MM.1S (cell line): ENCODE measurements at regions not wholly inside any gene's neighbourhood (a gene's known extent, or its start where the extent isn't known, plus 50 kb on each side); places are given as distances from the start of the nearest gene placed in this dataset.
"Not testable (repeated sequence)": the region's sequence is repeated elsewhere in the genome, so short reads cannot be mapped to it uniquely, and the experiment has no call there.

ENCODE experiments used
- DNase-seq: peaks from one replicate; pipeline ENCODE4 v3.0.0-alpha.2; 2015
- H2AFZ ChIP-seq: fragments of 300-600 bp; sonication (generic); 2 replicates; pipeline ENCODE4 v1.6.0; 2016; ENCODE audit warnings: antibody characterized with exemption, low read length
- H3F3A ChIP-seq: fragments of 300-600 bp; sonication (generic); 2 replicates; pipeline ENCODE4 v1.6.1; 2016; ENCODE audit warnings: mild to moderate bottlenecking, antibody characterized with exemption, low read length, moderate library complexity, mixed read lengths; ENCODE audit not compliant: insufficient read depth
- H3K27ac ChIP-seq: fragments of 300-600 bp; sonication (generic); 2 replicates; pipeline ENCODE4 v1.5.1; 2016; ENCODE audit warnings: mild to moderate bottlenecking, low read length
- H3K27me3 ChIP-seq: fragments of 300-600 bp; sonication (generic); replicated peaks from 2 replicates; pipeline ENCODE4 v1.6.0; 2016; ENCODE audit warnings: low read length; ENCODE audit not compliant: insufficient read depth
- H3K36me3 ChIP-seq: fragments of 300-600 bp; sonication (generic); replicated peaks from 2 replicates; pipeline ENCODE4 v1.6.1; 2016; ENCODE audit warnings: mild to moderate bottlenecking, low read length, mixed read lengths; ENCODE audit not compliant: insufficient read depth
- H3K4me1 ChIP-seq: fragments of 300-600 bp; sonication (generic); 2 replicates; pipeline ENCODE4 v1.6.1; 2016; ENCODE audit warnings: low read length, mixed read lengths
- H3K4me2 ChIP-seq: fragments of 300-600 bp; sonication (generic); 2 replicates; pipeline ENCODE4 v1.6.0; 2016; ENCODE audit warnings: low read depth, low read length
- H3K4me3 ChIP-seq: fragments of 300-600 bp; sonication (generic); 2 replicates; pipeline ENCODE4 v1.5.1; 2016; ENCODE audit warnings: low read length, mixed read lengths
- H3K79me2 ChIP-seq: fragments of 300-600 bp; sonication (generic); 2 replicates; pipeline ENCODE4 v1.6.1; 2016; ENCODE audit warnings: mixed run types, low read length, mixed read lengths
- H3K9ac ChIP-seq: fragments of 300-600 bp; sonication (generic); 2 replicates; pipeline ENCODE4 v1.6.1; 2016; ENCODE audit warnings: low read length, mixed read lengths
- H3K9me2 ChIP-seq: fragments of 300-600 bp; sonication (generic); replicated peaks from 2 replicates; pipeline ENCODE4 v1.6.1; 2016; ENCODE audit warnings: mild to moderate bottlenecking, low read length, mixed read lengths; ENCODE audit not compliant: insufficient read depth
- H3K9me3 ChIP-seq: fragments of 300-600 bp; sonication (generic); replicated peaks from 2 replicates; pipeline ENCODE4 v1.6.1; 2016; ENCODE audit warnings: mild to moderate bottlenecking, low read length, mixed read lengths; ENCODE audit not compliant: insufficient read depth
- H4K20me1 ChIP-seq: fragments of 300-600 bp; sonication (generic); 2 replicates; pipeline ENCODE4 v1.6.1; 2016; ENCODE audit warnings: mild to moderate bottlenecking, low read length, moderate library complexity, mixed read lengths; ENCODE audit not compliant: insufficient read depth
- EZH2 ChIP-seq: fragments of 300-600 bp; sonication (generic); optimal IDR thresholded peaks from 2 replicates; pipeline ENCODE3; 2017; ENCODE audit warnings: low read depth, mild to moderate bottlenecking, antibody characterized with exemption, low read length, mixed read lengths
- EZH2phosphoT487 ChIP-seq: fragments of 300-600 bp; sonication (generic); IDR thresholded peaks from 2 replicates; pipeline ENCODE4 v1.6.1; 2018; ENCODE audit warnings: antibody characterized with exemption, low read length
- TF ChIP-seq, protein P1 (sequence below): fragments of 300-600 bp; sonication (generic); IDR thresholded peaks from 2 replicates; pipeline ENCODE4 v1.5.1; 2016; ENCODE audit warnings: antibody characterized with exemption, low read length, mixed read lengths

- H3K27me3 ChIP-seq, result no peaks in the 10 kb centered on the region
- H3K9ac ChIP-seq, result no peak overlapping the region
- H3K79me2 ChIP-seq, result no peaks in the 10 kb centered on the region
- H3K4me2 ChIP-seq, result no peak overlapping the region
- H3K27ac ChIP-seq, result no peak overlapping the region
- no peak for DNase-seq
- H3K4me1 ChIP-seq, result no peaks in the 10 kb centered on the region
- TF ChIP-seq EZH2phosphoT487 (no peak), EZH2 (no peak)
- TF ChIP-seq, protein P1, sequence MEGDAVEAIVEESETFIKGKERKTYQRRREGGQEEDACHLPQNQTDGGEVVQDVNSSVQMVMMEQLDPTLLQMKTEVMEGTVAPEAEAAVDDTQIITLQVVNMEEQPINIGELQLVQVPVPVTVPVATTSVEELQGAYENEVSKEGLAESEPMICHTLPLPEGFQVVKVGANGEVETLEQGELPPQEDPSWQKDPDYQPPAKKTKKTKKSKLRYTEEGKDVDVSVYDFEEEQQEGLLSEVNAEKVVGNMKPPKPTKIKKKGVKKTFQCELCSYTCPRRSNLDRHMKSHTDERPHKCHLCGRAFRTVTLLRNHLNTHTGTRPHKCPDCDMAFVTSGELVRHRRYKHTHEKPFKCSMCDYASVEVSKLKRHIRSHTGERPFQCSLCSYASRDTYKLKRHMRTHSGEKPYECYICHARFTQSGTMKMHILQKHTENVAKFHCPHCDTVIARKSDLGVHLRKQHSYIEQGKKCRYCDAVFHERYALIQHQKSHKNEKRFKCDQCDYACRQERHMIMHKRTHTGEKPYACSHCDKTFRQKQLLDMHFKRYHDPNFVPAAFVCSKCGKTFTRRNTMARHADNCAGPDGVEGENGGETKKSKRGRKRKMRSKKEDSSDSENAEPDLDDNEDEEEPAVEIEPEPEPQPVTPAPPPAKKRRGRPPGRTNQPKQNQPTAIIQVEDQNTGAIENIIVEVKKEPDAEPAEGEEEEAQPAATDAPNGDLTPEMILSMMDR, result no peak
- H3F3A ChIP-seq, result no peaks in the 10 kb centered on the region
- H3K9me3 ChIP-seq, result no peaks in the 10 kb centered on the region
- H2AFZ ChIP-seq, result no peak overlapping the region
- H4K20me1 ChIP-seq, result no peaks in the 10 kb centered on the region
- H3K36me3 ChIP-seq, result no peaks in the 10 kb centered on the region
- no peaks in the 10 kb centered on the region for H3K9me2 ChIP-seq
- no peak overlapping the region for H3K4me3 ChIP-seq
Observed at GRCh38 chr6:81594501-81594900, 158.0 kb downstream of the TENT5A start.

DNA sequence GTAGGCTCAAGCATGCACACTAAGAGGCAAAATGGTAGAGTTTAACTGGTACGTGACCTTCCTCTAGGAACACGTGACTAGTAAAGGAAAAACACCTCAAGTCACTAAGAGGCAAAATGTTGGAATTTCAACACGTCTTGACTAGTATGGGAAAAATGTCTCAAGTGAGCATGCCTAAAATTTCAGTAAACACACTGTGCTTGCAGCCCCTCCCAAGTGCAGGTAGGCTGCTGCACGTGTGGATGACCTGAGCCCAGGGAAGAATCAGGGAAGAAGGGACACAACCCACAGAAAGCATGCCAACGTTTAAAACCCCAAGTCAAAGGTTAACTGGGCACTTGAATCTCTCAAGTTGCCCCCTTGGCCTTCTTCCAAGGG, 162.2 kb downstream of the TENT5A start:
- no peaks in the 10 kb centered on the region for H3K9me3 ChIP-seq
- no peak overlapping the region for H3K27ac ChIP-seq
- H3K9ac ChIP-seq, result no peak overlapping the region
- H3K4me1 ChIP-seq, result no peaks in the 10 kb centered on the region
- no peaks in the 10 kb centered on the region for H4K20me1 ChIP-seq
- no peaks in the 10 kb centered on the region for H3K27me3 ChIP-seq
- H2AFZ ChIP-seq, result no peak overlapping the region
- H3F3A ChIP-seq, result no peaks in the 10 kb centered on the region
- no peak overlapping the region for H3K4me2 ChIP-seq
- no peak overlapping the region for H3K4me3 ChIP-seq
- H3K79me2 ChIP-seq, result no peaks in the 10 kb centered on the region
- H3K9me2 ChIP-seq, result no peaks in the 10 kb centered on the region
- no peak for DNase-seq
- no peaks in the 10 kb centered on the region for H3K36me3 ChIP-seq
- TF ChIP-seq EZH2phosphoT487 (no peak), EZH2 (no peak)
- TF ChIP-seq, protein P1, result no peak

DNA sequence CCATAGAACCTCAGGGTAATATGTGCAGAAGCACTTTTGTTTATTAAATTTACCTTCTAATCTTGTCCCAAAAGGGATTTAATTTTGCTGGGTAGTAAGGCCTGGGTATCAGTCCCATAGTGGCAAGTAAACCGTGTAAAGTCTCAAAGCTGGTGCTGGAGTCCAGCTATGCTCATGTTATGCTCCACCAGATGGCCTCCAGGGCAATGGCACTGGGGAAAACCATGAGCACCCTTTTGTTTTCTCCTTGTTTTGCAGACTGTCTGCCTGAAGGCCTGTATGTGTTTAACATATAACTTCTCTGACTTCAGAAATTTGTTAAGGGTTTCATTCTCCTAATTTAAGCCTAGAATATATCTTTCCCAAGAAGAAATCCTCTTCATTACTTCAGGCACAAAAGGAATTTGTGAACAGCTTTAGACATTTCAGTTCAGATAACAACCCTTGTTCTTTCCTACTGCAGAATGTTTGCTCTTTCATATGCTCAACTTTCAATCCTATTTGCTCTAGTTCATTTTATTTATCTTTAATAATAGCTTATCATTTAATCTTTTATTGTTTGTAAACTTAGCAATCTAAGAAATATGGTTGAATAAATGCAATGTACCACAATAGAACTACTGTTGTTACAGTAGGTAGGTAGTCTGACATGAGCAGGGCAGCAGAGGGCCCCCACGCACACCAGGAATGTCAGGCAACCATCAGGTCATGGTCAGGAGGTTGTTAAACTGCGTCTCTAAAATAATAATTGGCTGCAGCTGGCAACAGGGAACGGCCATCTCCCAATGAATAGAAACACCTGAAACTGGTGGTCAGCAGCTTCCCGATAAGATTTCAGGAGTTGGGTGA, 162.8 kb downstream of the TENT5A start:
- no peak overlapping the region for H3K27ac ChIP-seq
- no peaks in the 10 kb centered on the region for H3K36me3 ChIP-seq
- H3K9me2 ChIP-seq, result no peaks in the 10 kb centered on the region
- no peak for TF ChIP-seq EZH2phosphoT487
- TF ChIP-seq, protein P1, result no peak
- no peak for TF ChIP-seq EZH2
- no peak for DNase-seq
- no peak overlapping the region for H2AFZ ChIP-seq
- H4K20me1 ChIP-seq, result no peaks in the 10 kb centered on the region
- no peak overlapping the region for H3K4me2 ChIP-seq
- H3K27me3 ChIP-seq, result no peaks in the 10 kb centered on the region
- no peaks in the 10 kb centered on the region for H3K79me2 ChIP-seq
- H3K9me3 ChIP-seq, result no peaks in the 10 kb centered on the region
- no peak overlapping the region for H3K4me3 ChIP-seq
- no peaks in the 10 kb centered on the region for H3K4me1 ChIP-seq
- H3K9ac ChIP-seq, result no peak overlapping the region
- no peaks in the 10 kb centered on the region for H3F3A ChIP-seq

DNA sequence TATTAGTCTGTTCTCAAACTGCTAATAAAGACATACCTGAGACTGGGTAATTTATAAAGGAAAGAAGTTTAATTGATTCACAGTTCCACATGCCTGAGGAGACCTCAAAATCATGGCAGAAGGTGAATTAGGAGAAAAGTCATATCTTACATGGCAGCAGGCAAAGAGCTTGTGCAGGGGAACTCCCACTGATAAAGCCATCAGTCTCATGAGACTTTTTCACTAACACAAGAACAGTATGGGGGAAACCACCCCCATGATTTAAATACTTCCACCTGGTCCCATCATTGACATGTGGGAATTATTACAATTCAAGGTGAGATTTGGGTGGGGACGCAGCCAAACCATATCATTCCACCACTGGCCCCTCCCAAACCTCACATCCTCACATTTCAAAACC, 166.8 kb downstream of the TENT5A start:
- H3K9ac ChIP-seq, H3K4me2 ChIP-seq, H3K9me3 ChIP-seq, H3K27me3 ChIP-seq, H3K4me1 ChIP-seq, H3K36me3 ChIP-seq, DNase-seq, H2AFZ ChIP-seq, H3K9me2 ChIP-seq, H3K27ac ChIP-seq, H3K4me3 ChIP-seq, H3K79me2 ChIP-seq, H4K20me1 ChIP-seq, H3F3A ChIP-seq: not testable (repeated sequence)

DNA sequence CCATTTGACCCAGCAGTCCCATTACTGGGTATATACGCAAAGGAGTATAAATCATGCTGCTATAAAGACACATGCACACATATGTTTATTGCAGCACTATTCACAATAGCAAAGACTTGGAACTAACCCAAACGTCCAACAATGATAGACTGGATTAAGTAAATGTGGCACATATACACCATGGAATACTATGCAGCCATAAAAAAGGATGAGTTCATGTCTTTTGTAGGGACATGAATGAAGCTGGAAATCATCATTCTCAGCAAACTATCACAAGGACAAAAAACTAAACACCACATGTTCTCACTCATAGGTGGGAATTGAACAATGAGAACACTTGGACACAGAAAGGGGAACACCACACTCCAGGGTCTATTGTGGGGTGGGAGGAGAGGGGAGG, 168.3 kb downstream of the TENT5A start:
- H3K27ac ChIP-seq, result not testable (repeated sequence)

More for the DNA sequence above, 168.3 kb downstream of the TENT5A start:
- not testable (repeated sequence) for H3K9me3 ChIP-seq, H3K36me3 ChIP-seq, H2AFZ ChIP-seq, H3K4me3 ChIP-seq, H3F3A ChIP-seq, H3K9me2 ChIP-seq, H3K27me3 ChIP-seq, H3K79me2 ChIP-seq, DNase-seq, H3K4me2 ChIP-seq, H4K20me1 ChIP-seq, H3K9ac ChIP-seq, H3K4me1 ChIP-seq
